ENCODE measurements at regions not wholly inside any gene's neighbourhood (a gene's known extent, or its start where the extent isn't known, plus 50 kb on each side); places are given as distances from the start of the nearest gene placed in this dataset.
"Not testable (repeated sequence)": the region's sequence is repeated elsewhere in the genome, so short reads cannot be mapped to it uniquely, and the experiment has no call there.

DNA sequence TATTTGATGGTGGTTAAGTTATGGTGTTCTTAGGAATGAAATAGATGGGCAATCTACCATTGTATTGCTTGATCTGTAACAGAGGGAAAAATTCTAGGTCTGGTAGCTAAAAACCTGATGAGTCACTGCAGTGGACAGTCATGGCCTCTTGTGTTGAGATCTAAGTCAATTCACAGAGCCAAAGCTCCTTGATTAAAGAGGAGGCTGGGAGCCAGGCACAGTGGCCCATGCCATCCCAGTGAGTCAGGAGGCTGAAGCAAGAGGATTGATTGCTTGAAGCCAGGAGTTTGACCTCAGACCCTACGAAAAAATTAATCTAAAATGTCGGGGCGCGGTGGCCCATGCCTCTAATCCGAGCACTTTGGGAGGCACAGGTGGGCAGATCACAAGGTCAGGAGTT lies 67.1 kb upstream of the KPNA3 start:
- FAIRE-seq (no peak), DNase-seq (ENCODE audit: insufficient read length, low spot score) (peak; percentile 35)

GRCh38 chr13:49858178-49858856 lies 65.8 kb upstream of the KPNA3 start:
- peak; percentile 53 for DNase-seq (ENCODE audit: insufficient read length, low spot score)
- FAIRE-seq: no peak

DNA sequence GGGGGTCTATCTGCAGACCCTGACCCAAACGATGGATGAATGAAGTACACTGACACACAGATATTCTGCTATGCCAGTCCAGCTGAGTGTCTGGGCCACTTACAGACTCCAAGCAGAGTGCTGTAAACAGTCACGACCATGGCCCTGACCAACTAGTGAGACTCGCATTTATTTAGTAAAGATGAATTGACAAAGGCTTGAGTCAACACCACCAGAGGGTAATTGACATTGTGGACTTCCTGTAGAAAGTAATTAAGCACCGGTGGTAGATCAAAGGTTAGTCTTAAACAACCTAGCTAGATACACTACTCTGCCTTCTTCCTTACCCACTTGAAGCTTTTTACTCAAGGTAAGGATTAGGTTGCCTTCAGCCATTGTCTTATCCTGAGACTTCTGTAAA lies 63.4 kb upstream of the KPNA3 start:
- no peak for FAIRE-seq
- DNase-seq (ENCODE audit: insufficient read length, low spot score): no peak

DNA sequence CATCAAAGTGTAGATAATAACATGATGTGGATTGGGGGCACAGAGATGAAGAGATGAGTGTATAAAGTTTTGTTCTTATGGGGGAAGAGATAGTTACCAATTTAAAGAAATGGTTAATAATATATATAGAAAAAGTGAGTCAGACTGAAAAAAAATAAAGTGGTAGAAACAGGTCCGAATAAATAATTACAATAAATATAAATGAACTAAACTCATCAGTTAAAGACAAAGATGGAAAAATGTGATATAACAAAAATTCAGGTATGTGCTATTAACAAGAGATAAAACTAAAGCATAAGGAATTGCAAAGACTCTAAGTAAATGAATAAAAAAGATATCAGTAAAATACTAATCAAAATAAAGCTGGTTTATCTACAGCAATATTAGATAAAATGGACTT lies 61.1 kb upstream of the KPNA3 start:
- no peak for FAIRE-seq
- DNase-seq (ENCODE audit: insufficient read length, low spot score): no peak

GRCh38 chr13:49852460-49852859 lies 60.0 kb upstream of the KPNA3 start:
- FAIRE-seq; DNase-seq (ENCODE audit: insufficient read length, low spot score): not testable (repeated sequence)

- no peak for FAIRE-seq
- no peak for DNase-seq (ENCODE audit: insufficient read length, low spot score)
Measured at GRCh38 chr13:49844181-49844580, 51.7 kb upstream of the KPNA3 start.
